ENCODE measurements at regions not wholly inside any gene's neighbourhood (a gene's known extent, or its start where the extent isn't known, plus 50 kb on each side); places are given as distances from the start of the nearest gene placed in this dataset.

DNA sequence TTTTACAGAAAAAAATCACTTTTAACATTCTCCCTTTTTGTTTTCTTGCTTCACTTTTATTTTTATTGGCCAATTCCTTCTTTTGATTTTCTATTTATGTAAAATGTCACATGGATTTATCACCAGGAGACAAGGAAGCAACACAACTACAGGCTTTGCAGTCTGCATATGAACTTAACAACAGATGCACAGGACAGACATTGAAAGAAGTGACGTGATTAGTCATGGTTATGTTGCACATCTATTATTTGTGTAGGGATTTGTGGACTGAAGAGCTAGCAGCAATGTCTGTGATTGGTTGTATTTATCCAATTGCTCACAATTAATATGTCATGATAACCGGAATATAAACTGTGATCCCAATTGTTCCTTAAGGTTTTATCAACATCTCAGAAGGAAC lies 147.8 kb upstream of the KLF3 start:
- H3K27ac Mint-ChIP-seq, result no peak overlapping the region

GRCh38 chr4:38519666-38520065 lies 144.3 kb upstream of the KLF3 start:
- Mint-ChIP-seq H3K27ac (no peak overlapping the region), H3K4me3 (no peak overlapping the region), H3K9me3 (peaks cover 10% of the 10 kb centered on the region)

More for the DNA sequence above, 147.8 kb upstream of the KLF3 start:
- Mint-ChIP-seq H3K4me3 (no peak overlapping the region), H3K9me3 (peaks cover 10% of the 10 kb centered on the region), H3K27me3 (no peaks in the 10 kb centered on the region), H3K36me3 (no peaks in the 10 kb centered on the region), H3K4me1 (ENCODE audit: unreplicated experiment) (peaks cover 4% of the 10 kb centered on the region)
- no peak for DNase-seq (ENCODE audit: extremely low spot score, unreplicated experiment)
- no peak for TF ChIP-seq CTCF (conservative IDR thresholded peaks at IDR 0.05)

DNA sequence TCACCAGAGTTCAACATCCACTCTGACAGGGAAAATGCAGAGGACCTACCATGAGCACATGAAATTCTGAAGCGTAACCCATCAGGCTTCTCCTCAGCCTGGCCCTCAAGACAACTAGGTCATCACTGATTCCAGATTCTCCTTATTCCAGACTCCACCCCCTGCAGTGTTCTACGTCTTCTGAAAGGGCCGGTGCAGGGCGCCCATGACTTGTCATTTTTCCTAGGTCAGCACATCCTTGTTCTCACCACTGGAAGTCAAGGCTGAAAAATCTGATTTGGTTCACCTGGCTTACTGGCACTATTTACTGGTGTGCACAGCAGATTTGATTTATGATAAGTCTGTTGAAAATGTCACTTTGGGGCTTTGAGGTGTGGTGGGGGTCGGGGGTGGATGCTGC lies 140.9 kb upstream of the KLF3 start:
- H3K36me3 Mint-ChIP-seq, result peaks cover 3% of the 10 kb centered on the region
- no peaks in the 10 kb centered on the region for H3K4me1 Mint-ChIP-seq (ENCODE audit: unreplicated experiment)
- H3K9me3 Mint-ChIP-seq, result peaks cover 10% of the 10 kb centered on the region
- H3K4me3 Mint-ChIP-seq, result no peak overlapping the region
- no peak overlapping the region for H3K27ac Mint-ChIP-seq
- H3K27me3 Mint-ChIP-seq, result no peaks in the 10 kb centered on the region
- DNase-seq (ENCODE audit: extremely low spot score, unreplicated experiment), result no peak
- TF ChIP-seq CTCF (conservative IDR thresholded peaks at IDR 0.05), result no peak

More at GRCh38 chr4:38519666-38520065, 144.3 kb upstream of the KLF3 start:
- no peaks in the 10 kb centered on the region for H3K27me3 Mint-ChIP-seq
- H3K4me1 Mint-ChIP-seq (ENCODE audit: unreplicated experiment), result no peaks in the 10 kb centered on the region
- TF ChIP-seq CTCF (conservative IDR thresholded peaks at IDR 0.05), result no peak
- H3K36me3 Mint-ChIP-seq, result no peaks in the 10 kb centered on the region
- no peak for DNase-seq (ENCODE audit: extremely low spot score, unreplicated experiment)

DNA sequence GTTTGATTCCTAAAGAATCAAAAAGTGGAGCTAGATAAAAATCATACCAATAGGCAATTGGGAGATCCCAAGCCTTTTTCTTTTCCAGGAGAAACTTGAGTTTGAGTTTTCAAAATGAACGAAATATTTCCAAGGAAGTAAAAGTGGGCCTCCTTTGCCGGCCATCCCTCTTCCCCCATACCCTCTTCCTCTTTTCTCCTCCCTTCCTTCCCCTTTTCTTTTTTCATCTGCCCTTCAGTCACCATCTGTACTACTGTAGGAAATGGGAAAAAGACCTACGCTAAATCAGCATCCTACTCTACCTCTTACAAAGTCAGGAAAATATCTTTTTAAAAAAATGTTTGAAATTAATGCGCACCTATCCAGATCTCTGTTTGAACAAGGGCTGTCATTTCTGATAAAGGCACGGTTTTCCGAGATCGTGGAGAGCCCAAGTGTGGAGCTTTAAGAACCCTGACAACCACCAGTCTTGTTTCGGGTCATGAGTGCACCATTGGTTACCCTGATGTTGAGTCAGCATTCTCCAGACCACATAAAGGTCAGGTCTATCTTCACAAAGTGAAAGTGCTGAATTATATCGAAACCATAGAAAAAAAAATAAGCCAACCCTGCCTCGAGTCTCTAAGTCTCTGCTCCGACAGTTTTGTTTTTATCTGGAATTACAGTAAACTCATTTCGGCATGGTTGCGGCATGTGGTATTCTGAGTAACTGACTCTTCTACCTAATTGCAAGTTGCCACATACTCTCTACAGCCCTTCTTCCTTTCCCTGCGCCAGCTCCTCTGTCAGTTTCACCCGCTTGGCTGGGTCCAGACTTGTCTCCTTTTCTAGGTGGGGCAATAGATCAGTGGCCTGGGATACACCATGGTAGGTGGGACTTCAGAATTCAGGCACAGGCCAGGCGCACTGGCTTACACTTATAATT lies 140.2 kb upstream of the KLF3 start:
- Mint-ChIP-seq H3K36me3 (peaks cover 3% of the 10 kb centered on the region), H3K27ac (no peak overlapping the region), H3K27me3 (no peaks in the 10 kb centered on the region), H3K4me1 (ENCODE audit: unreplicated experiment) (no peaks in the 10 kb centered on the region), H3K9me3 (peaks cover 10% of the 10 kb centered on the region), H3K4me3 (no peak overlapping the region)
- DNase-seq (ENCODE audit: extremely low spot score, unreplicated experiment), result no peak
- TF ChIP-seq CTCF (conservative IDR thresholded peaks at IDR 0.05), result no peak

DNA sequence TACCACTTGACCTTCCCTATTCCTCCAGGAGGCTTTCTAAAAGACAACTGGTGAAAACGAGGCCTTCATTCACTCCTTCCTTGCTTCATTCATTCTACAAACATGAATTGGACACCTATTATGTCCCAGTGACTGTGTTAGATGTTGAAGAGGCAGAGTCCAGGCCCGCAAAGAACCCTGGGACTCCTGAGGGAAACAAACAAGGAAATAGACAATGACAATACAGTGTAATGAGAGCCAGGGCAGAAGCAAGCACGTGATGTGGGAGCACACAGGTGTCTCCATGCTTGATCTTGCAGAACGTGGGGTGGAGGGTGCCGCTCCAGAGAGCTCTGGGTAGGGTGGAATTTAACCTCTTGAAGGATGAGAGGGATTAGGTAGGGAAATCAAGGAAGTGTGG lies 137.6 kb upstream of the KLF3 start:
- Mint-ChIP-seq H3K27ac (no peak overlapping the region), H3K9me3 (peaks cover 5% of the 10 kb centered on the region), H3K4me1 (ENCODE audit: unreplicated experiment) (peaks cover 14% of the 10 kb centered on the region), H3K27me3 (no peaks in the 10 kb centered on the region), H3K4me3 (no peak overlapping the region), H3K36me3 (peaks cover 3% of the 10 kb centered on the region)
- no peak for DNase-seq (ENCODE audit: extremely low spot score, unreplicated experiment)
- TF ChIP-seq CTCF (conservative IDR thresholded peaks at IDR 0.05), result no peak

All from type B pancreatic cell (in vitro differentiated cells).